ENCODE measurements at regions not wholly inside any gene's neighbourhood (a gene's known extent, or its start where the extent isn't known, plus 50 kb on each side); places are given as distances from the start of the nearest gene placed in this dataset.
"Not testable (repeated sequence)": the region's sequence is repeated elsewhere in the genome, so short reads cannot be mapped to it uniquely, and the experiment has no call there.

DNA sequence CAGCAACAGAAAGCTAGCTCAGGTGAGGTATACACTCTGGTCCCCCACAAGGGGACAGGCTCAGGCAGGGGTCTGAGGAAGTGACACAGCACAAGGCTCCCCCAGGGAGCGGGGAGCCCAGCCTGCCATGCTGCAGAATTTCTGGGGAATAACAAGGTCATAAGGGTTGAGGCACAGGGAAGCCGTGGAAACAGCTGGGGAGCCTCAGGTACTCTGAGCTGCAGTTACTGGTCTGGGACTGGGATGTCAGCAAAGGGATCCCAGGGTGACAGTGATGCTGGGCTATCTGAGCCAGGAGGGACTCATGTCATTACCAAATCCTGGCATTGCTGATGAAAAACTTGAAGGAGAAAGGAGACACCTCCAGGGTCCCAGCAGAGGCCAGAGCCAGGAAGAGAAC lies 64.4 kb upstream of the NANOS1 start:
- DNase-seq: no peak

- no peak for DNase-seq
Observed at GRCh38 chr10:118965645-118966044, 63.9 kb upstream of the NANOS1 start.

DNA sequence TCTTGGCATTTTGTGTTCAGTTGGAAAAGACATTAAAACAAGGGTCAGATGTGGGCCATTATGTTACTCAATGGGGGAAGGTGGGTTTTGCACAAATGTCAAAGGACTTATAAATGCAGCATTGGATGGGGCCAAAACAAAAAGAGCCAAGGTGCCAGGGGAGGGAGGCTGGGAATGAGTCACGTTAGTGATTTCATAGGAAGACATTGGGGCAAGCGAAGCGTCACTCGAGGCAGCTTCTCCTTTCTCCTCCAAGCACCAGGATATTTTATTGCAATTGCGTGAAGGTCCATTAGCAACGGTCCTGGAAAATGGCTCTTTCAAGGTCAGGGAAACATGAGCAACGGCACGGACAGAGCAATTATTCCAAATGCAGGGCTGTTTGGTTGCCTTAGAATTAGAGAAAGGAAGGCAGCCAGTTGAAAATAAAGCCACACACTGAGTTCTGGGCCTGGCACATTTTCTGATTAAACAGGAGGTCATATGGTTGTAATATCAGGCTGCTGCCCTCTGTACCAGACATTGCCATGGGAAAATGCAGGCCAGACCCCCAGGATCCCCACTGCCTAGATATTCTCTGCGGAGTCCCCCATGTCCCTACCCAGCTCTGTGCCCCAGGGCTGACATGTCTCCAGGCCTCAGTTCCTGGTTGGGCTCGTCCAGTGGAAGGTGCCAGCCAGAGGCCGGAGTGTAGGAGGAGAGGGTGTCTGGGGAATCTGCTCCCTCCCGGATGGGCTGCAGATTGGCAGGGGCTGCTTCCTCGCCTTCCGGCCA lies 63.3 kb upstream of the NANOS1 start:
- peak in 1 of 3 donors; percentile 55 for DNase-seq

- no peak for DNase-seq
Observed at GRCh38 chr10:118966850-118967125, 62.7 kb upstream of the NANOS1 start.

DNA sequence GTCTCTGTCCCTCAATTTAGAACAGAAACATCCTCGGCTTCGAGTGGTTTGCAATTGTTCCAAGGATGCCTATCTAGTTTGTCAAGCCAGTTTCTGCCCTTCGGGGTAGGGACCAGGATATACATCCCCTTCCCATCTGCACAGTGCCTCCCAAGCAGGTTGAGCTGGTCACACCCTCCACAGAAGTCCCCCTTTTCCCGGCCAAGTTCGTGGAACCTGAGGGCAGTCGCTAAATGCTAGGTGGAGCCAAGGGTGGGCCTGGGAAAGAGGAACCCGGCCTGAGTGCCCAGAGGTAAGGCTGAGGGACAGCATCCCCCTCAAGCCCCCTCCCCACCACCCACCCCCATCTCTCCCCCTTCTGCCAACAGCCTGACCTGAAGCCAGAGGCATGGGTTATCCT lies 62.4 kb upstream of the NANOS1 start:
- DNase-seq: no peak

GRCh38 chr10:118968060-118968459 lies 61.5 kb upstream of the NANOS1 start:
- peak in 1 of 3 donors; percentile 26 for DNase-seq

DNA sequence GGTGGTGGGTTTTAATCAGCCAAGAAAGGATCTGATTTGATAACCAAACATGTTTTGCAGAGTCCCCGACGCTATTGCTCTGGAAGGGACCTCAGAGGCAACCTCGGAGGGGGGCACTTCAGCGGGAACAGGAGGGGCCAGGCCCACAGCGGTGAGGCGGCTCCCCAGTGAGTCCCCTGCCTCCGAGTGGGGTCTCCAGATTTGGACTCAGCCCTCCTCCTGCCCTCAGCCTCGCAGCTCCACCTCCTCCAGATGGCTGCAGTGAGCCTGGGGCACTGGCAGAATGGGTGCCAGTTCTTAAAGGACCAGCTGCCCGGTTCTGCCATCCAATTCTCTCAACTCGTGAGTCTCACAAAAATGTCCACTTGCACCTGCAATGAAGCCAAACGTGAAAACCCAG lies 61.0 kb upstream of the NANOS1 start:
- DNase-seq: no peak

- DNase-seq: no peak
Observed at GRCh38 chr10:118969014-118969413, 60.5 kb upstream of the NANOS1 start.

DNA sequence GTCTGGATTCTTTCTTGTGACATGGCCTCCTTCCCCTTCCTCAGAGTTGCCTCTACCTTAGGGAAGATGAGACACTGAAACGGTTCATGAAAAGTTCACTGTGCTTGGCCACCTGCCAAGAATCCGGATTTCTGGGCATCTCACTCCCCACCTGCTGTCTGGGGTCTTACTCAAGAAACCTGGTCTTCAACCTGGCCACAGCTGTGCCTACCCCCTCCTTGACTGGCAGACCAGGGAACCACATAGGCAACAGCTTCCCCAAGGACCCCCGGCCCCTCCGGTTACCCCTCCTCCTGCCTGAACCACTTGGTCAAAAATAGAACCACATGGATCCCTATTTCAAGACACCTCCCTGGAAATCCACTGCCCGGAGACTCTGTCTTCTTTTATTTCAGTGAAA lies 58.7 kb upstream of the NANOS1 start:
- DNase-seq: peak in 1 of 3 donors; percentile 64

GRCh38 chr10:118971187-118971586 lies 58.3 kb upstream of the NANOS1 start:
- DNase-seq: no peak

DNA sequence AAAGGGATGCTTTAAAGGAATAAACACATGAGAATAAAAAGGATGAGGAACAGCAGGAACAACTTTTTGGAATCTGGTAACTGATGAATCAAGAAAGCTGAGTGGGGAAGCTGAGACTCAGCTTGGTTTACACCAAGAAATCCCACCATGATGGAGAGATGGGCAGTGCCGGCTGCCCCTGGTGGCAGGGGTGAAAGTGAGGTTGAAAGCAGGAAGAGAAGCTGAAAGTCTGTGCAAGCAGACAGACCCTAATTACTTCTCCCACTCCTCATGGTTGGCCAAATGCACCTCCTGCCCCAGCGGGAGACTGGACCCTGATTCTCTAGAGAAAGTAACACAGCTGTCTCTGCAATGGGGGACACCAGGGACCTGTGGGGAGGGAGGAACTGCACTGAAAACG lies 57.6 kb upstream of the NANOS1 start:
- DNase-seq: no peak

DNA sequence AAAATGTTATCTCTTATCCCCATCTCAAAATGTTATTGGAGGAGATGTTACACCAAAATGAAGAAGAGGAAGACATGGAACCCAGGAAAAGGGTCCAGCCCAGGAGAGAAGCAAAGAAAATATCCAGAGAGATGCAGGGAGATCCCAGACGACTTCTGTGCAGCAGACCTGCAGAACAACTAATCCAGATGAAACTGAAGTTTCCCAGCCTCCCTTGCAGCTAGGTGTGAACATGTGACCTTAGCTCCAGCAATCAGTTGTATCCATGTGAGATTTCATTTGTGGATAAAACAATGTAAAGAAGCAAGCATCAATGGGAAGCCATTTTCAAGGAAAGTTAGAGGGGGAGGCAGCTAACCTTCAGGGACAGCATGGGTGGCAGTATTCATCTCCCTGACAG lies 55.8 kb upstream of the NANOS1 start:
- DNase-seq: no peak

- no peak for DNase-seq
Observed at GRCh38 chr10:118974951-118975350, 54.6 kb upstream of the NANOS1 start.

DNA sequence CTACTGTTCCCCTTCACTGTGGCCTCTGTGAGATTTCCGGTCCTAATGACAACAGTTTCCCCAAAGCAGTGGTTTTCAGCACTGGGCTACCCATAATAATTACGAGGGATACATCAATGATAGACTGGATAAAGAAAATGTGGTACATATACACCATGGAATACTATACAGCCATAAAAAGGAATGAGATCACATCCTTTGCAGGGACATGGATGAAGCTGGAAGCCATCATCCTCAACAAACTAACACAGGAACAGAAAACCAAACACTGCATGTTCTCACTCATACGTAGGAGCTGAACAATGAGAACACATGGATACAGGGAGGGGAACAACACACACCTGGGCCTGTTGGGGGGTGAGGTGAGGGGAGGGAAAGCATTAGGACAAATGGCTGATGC lies 53.3 kb upstream of the NANOS1 start:
- not testable (repeated sequence) for DNase-seq

GRCh38 chr10:118977022-118977599 lies 52.4 kb upstream of the NANOS1 start:
- DNase-seq: no peak

GRCh38 chr10:118977835-118978234 lies 51.7 kb upstream of the NANOS1 start:
- DNase-seq: no peak

GRCh38 chr10:118978316-118978997 lies 51.1 kb upstream of the NANOS1 start:
- DNase-seq: no peak

GRCh38 chr10:118978998-118979350 lies 50.5 kb upstream of the NANOS1 start:
- no peak for DNase-seq

- no peak for DNase-seq
Observed at GRCh38 chr10:118979661-118980060, 49.9 kb upstream of the NANOS1 start.

All from muscle of back (tissue), 3 donors.